Common myeloid progenitor, CD34-positive (primary cell): ENCODE measurements at regions not wholly inside any gene's neighbourhood (a gene's known extent, or its start where the extent isn't known, plus 50 kb on each side); places are given as distances from the start of the nearest gene placed in this dataset.
A peak's percentile ranks its signal among the peaks of the same experiment; 100 is the strongest.

Experiments used
- CTCF ChIA-PET: fragments of 350-600 bp; sonication (Branson Sonifier 250); formaldehyde crosslinking; loops from one replicate; lab custom pipeline; 2021; ENCODE audit warnings: antibody characterized with exemption; lab: Charles Lee
- POLR2A ChIA-PET: fragments of 350-600 bp; sonication (Branson Sonifier 250); formaldehyde crosslinking; loops from one replicate; lab custom pipeline; 2021; ENCODE audit warnings: antibody characterized with exemption; lab: Charles Lee
- DNase-seq, 3 donors: peaks; one replicate each; pipeline versions ENCODE4 v3.0.0 to v3.0.0-alpha.2; 2013
- H3K27ac ChIP-seq, 2 experiments: 1 replicate in 1 of 2; 2 replicates in 1 of 2; pipeline ENCODE4 v1.7.0; 2013; ENCODE audit warnings: inconsistent platforms in 2 of 2, low read length in 2 of 2, mild to moderate bottlenecking in 2 of 2, low read depth in 1 of 2, moderate library complexity in 1 of 2; ENCODE audit not compliant: severe bottlenecking in 2 of 2, insufficient read depth in 1 of 2, poor library complexity in 1 of 2
- H3K27me3 ChIP-seq, 5 experiments: replicated peaks in 2 of 5; 1 replicate in 3 of 5; 2 replicates in 2 of 5; pipeline versions ENCODE4 v1.6.1 to v1.7.0; 2013; ENCODE audit warnings: low read length in 4 of 5, mild to moderate bottlenecking in 2 of 5, moderate library complexity in 2 of 5, inconsistent platforms in 1 of 5; ENCODE audit not compliant: insufficient read depth in 5 of 5, control insufficient read depth in 4 of 5
- H3K36me3 ChIP-seq, 4 experiments: 1 replicate in 2 of 4; 2 replicates in 2 of 4; pipeline versions ENCODE4 v1.6.1 to v1.7.0; 2013; ENCODE audit warnings: low read length in 3 of 4, control low read depth in 1 of 4, mild to moderate bottlenecking in 1 of 4; ENCODE audit not compliant: control insufficient read depth in 4 of 4, insufficient read depth in 4 of 4
- H3K4me1 ChIP-seq, 4 experiments: 1 replicate in 3 of 4; 2 replicates in 1 of 4; pipeline versions ENCODE4 v1.6.1 to v1.7.1; 2013; ENCODE audit warnings: low read length in 3 of 4, mild to moderate bottlenecking in 3 of 4, control low read depth in 1 of 4, inconsistent platforms in 1 of 4, moderate library complexity in 1 of 4; ENCODE audit not compliant: control insufficient read depth in 4 of 4, insufficient read depth in 4 of 4; ENCODE audit errors: control extremely low read depth in 1 of 4
- H3K4me3 ChIP-seq, 7 experiments: 1 replicate in 4 of 7; 2 replicates in 3 of 7; pipeline versions ENCODE4 v1.5.1 to v1.7.0; 2013; ENCODE audit warnings: mild to moderate bottlenecking in 7 of 7, low read length in 6 of 7, moderate library complexity in 6 of 7, inconsistent platforms in 2 of 7, low read depth in 2 of 7, control low read depth in 1 of 7; ENCODE audit not compliant: insufficient read depth in 4 of 7, control insufficient read depth in 1 of 7; ENCODE audit errors: extremely low read depth in 1 of 7
- H3K9me3 ChIP-seq, 5 experiments: 1 replicate in 4 of 5; 2 replicates in 1 of 5; pipeline versions ENCODE4 v1.6.1 to v1.7.1; 2013; ENCODE audit warnings: low read length in 4 of 5, mild to moderate bottlenecking in 2 of 5, inconsistent platforms in 1 of 5, low read depth in 1 of 5, moderate library complexity in 1 of 5; ENCODE audit not compliant: control insufficient read depth in 4 of 5, insufficient read depth in 2 of 5; ENCODE audit errors: control extremely low read depth in 1 of 5
- WGBS: methylation state at CpG from one replicate; pipeline ENCODE4 v1.1.5; 2013; ENCODE audit not compliant: insufficient coverage; 5-methylcytosine and 5-hydroxymethylcytosine counted together

GRCh38 chr14:47976139-47976538 lies 300.7 kb upstream of the MDGA2 start:
- H3K4me3 ChIP-seq: no peak overlapping the region
- DNase-seq: no peak
- CTCF ChIA-PET: no interaction called here
- no peaks in the 10 kb centered on the region for H3K27me3 ChIP-seq
- H3K4me1 ChIP-seq: no peaks in the 10 kb centered on the region
- no CpG with 5 or more reads among the region's 2 CpGs for WGBS
- POLR2A ChIA-PET: no interaction called here
- no peak overlapping the region for H3K27ac ChIP-seq
- H3K9me3 ChIP-seq: no peaks in the 10 kb centered on the region
- no peaks in the 10 kb centered on the region for H3K36me3 ChIP-seq

DNA sequence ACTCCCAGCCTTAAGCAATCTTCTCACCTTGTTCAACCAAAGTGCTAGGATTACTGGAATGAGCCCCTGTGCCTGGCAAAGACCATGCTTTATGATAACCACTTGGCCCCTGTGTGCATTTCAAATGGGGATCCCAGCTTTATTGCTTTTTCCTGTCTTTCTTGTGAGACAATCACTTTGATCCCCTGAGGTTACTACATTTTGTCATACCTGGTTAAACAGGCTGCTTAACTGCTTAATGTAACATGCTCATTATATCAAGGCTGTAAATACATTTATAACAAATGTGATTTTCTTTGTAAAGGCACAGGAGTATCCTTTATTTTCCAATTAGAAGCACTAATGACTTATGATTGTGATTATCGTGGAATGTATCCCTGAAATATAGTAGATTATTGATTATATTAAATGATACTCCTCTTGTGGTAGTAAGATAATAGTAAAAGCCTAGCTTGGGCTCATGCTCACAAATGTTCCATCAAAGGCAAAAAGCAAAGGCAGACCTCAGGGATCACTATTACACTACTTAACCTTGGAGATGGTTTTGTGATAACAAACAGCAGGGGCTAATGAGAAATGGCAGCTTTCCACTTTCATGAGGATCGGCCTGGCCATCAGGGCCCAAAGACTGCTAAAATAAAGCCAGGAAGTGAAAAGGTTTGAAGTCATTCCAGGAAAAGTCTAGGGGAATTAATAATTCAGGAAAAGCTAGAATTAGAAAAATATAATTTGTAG lies 290.8 kb upstream of the MDGA2 start:
- 95% methylated on average over 1 of the region's 2 CpGs for WGBS
- no peak overlapping the region for H3K4me3 ChIP-seq
- no peaks in the 10 kb centered on the region for H3K36me3 ChIP-seq
- no peaks in the 10 kb centered on the region for H3K27me3 ChIP-seq
- POLR2A ChIA-PET: no interaction called here
- H3K27ac ChIP-seq: no peak overlapping the region
- DNase-seq: no peak
- no peaks in the 10 kb centered on the region for H3K4me1 ChIP-seq
- CTCF ChIA-PET: no interaction called here
- H3K9me3 ChIP-seq: no peaks in the 10 kb centered on the region

DNA sequence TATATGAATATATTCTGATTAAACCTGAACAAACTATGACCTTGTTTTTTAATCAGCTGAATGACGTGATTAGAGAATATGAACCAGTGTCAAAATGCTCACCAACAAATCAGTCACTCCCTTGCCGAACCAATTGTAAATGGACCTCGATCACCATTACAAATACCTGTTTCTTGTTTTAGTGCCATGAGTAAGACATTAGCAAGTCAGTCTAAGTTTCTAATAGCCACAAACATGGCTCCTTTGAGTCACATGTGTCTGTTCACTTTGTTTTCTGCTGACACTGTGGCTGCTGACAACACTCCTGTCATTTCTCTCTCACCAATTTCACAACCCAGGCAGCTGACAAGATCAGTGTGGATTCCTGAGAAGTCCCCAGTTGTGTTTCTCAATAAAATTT lies 286.2 kb upstream of the MDGA2 start:
- Histone ChIP-seq H3K9me3 (no peaks in the 10 kb centered on the region), H3K27me3 (no peaks in the 10 kb centered on the region), H3K4me3 (no peak overlapping the region), H3K4me1 (no peaks in the 10 kb centered on the region), H3K36me3 (no peaks in the 10 kb centered on the region), H3K27ac (no peak overlapping the region)
- 100% methylated on average over 2 of the region's 3 CpGs for WGBS
- CTCF ChIA-PET: no interaction called here
- POLR2A ChIA-PET: no interaction called here
- DNase-seq: no peak

DNA sequence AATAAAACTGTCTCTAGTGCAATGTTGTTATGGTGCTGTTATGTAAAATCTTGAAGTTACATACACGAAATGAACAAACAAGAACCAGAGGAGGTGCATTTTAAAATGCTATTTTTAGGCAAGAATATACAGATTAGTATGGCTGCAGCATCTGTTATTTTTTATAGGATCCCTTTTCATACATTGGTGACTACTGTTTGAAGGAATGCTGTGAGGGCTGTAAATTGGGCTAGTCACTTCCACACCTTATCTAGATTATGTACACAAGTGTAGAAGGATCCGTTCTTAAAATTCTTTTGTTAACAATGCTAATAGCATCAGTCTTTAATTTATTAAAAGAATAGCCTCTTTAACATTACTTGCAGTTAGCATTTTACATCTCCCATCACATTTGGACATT lies 284.3 kb upstream of the MDGA2 start:
- 60% methylated on average over 1 of the region's 2 CpGs for WGBS
- POLR2A ChIA-PET: no interaction called here
- no peaks in the 10 kb centered on the region for H3K36me3 ChIP-seq
- H3K4me3 ChIP-seq: no peak overlapping the region
- no peaks in the 10 kb centered on the region for H3K4me1 ChIP-seq
- no peaks in the 10 kb centered on the region for H3K27me3 ChIP-seq
- CTCF ChIA-PET: no interaction called here
- DNase-seq: no peak
- H3K27ac ChIP-seq: no peak overlapping the region
- no peaks in the 10 kb centered on the region for H3K9me3 ChIP-seq

GRCh38 chr14:47949006-47949405 lies 273.6 kb upstream of the MDGA2 start:
- POLR2A ChIA-PET: no interaction called here
- no peak overlapping the region for H3K27ac ChIP-seq
- H3K27me3 ChIP-seq: no peaks in the 10 kb centered on the region
- H3K9me3 ChIP-seq: no peaks in the 10 kb centered on the region
- H3K4me3 ChIP-seq: no peak overlapping the region
- CTCF ChIA-PET: no interaction called here
- H3K4me1 ChIP-seq: no peaks in the 10 kb centered on the region
- WGBS: 84% methylated on average over 5 of the region's 6 CpGs
- H3K36me3 ChIP-seq: no peaks in the 10 kb centered on the region
- no peak for DNase-seq

GRCh38 chr14:47935332-47935731 lies 259.9 kb upstream of the MDGA2 start:
- DNase-seq: peak in 2 of 3 donors; percentile 4 to 11
- ChIA-PET POLR2A (no interaction called here), CTCF (no interaction called here)
- Histone ChIP-seq H3K4me1 (no peaks in the 10 kb centered on the region), H3K4me3 (no peak overlapping the region), H3K36me3 (no peaks in the 10 kb centered on the region), H3K27ac (no peak overlapping the region), H3K9me3 (no peaks in the 10 kb centered on the region), H3K27me3 (no peaks in the 10 kb centered on the region)
- WGBS: 25% methylated on average over 2 of the region's 4 CpGs

GRCh38 chr14:47929334-47929733 lies 253.9 kb upstream of the MDGA2 start:
- no peaks in the 10 kb centered on the region for H3K27me3 ChIP-seq
- no peaks in the 10 kb centered on the region for H3K9me3 ChIP-seq
- H3K4me1 ChIP-seq: no peaks in the 10 kb centered on the region
- no peak overlapping the region for H3K4me3 ChIP-seq
- POLR2A ChIA-PET: no interaction called here
- H3K27ac ChIP-seq: no peak overlapping the region
- H3K36me3 ChIP-seq: no peaks in the 10 kb centered on the region
- DNase-seq: peak in 1 of 3 donors; percentile 5
- CTCF ChIA-PET: interaction anchor here (1.0 kb wide), 1 partner anchor 11 kb away, joined by 3 read pairs; no protein-coding TSS in a partner anchor
